ENCODE measurements at regions not wholly inside any gene's neighbourhood (a gene's known extent, or its start where the extent isn't known, plus 50 kb on each side); places are given as distances from the start of the nearest gene placed in this dataset.

DNA sequence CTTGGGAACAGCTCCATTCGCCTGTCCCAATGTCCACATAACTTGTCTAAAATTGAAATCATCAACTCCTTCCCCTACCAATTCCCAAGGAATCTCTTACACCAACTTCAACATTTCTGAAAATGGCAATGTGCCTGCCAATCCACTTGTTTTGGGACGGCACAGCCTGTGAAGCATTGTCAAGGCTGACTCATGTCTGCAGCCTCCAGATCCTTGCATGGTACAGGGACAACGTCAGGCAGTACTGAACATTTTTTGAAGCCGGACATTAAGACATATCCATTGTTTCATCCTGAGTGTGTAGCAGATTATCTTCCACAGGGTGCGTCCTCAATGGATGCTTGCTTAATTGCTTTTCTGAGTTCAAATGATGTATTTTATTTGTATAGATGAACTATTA, 794.1 kb downstream of the BCL11B start:
- Histone ChIP-seq H3K9ac (no peak overlapping the region), H3K9me3 (no peaks in the 10 kb centered on the region), H2AFZ (ENCODE audit: low read depth) (no peak overlapping the region), H3K4me3 (ENCODE audit: low read depth in 2 of 2, low read length in 1 of 2) (no peak overlapping the region), H3K36me3 (replicated peaks in 1 of 2; ENCODE audit: control insufficient read depth in 1 of 2, insufficient read depth in 2 of 2, low read length in 1 of 2) (no peaks in the 10 kb centered on the region), H3F3A (replicated peaks; ENCODE audit: insufficient read depth) (no peaks in the 10 kb centered on the region), H3K27me3 (ENCODE audit: insufficient read depth) (no peaks in the 10 kb centered on the region), H3K4me2 (no peak overlapping the region), H3K4me1 (ENCODE audit: control insufficient read depth in 1 of 2, insufficient read depth in 2 of 2, low read depth in 1 of 2, low read length in 1 of 2) (no peaks in the 10 kb centered on the region), H4K20me1 (ENCODE audit: insufficient read depth) (no peaks in the 10 kb centered on the region), H3K79me2 (ENCODE audit: insufficient read depth) (no peaks in the 10 kb centered on the region), H3K27ac (ENCODE audit: low read depth in 2 of 2, low read length in 1 of 2) (no peak overlapping the region), H3K9me2 (no peaks in the 10 kb centered on the region; the same call in 1 of the 2 replicates)
- no peak for DNase-seq
- TF ChIP-seq NFIC (IDR thresholded peaks at IDR 0.05; ENCODE audit: borderline replicate concordance), result no peak
- TF ChIP-seq, protein P1, sequence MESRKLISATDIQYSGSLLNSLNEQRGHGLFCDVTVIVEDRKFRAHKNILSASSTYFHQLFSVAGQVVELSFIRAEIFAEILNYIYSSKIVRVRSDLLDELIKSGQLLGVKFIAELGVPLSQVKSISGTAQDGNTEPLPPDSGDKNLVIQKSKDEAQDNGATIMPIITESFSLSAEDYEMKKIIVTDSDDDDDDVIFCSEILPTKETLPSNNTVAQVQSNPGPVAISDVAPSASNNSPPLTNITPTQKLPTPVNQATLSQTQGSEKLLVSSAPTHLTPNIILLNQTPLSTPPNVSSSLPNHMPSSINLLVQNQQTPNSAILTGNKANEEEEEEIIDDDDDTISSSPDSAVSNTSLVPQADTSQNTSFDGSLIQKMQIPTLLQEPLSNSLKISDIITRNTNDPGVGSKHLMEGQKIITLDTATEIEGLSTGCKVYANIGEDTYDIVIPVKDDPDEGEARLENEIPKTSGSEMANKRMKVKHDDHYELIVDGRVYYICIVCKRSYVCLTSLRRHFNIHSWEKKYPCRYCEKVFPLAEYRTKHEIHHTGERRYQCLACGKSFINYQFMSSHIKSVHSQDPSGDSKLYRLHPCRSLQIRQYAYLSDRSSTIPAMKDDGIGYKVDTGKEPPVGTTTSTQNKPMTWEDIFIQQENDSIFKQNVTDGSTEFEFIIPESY (IDR thresholded peaks at IDR 0.05; ENCODE audit: borderline replicate concordance, low read depth), result no peak
- TF ChIP-seq TAF1 (IDR thresholded peaks at IDR 0.05; ENCODE audit: borderline replicate concordance, low read depth, low read length), result no peak
- no peak for TF ChIP-seq CHD2 (IDR thresholded peaks at IDR 0.05; ENCODE audit: low read length, partially characterized antibody)
- TF ChIP-seq TEAD4 (IDR thresholded peaks at IDR 0.05; ENCODE audit: borderline replicate concordance, insufficient read depth), result no peak
- TF ChIP-seq, protein P2, sequence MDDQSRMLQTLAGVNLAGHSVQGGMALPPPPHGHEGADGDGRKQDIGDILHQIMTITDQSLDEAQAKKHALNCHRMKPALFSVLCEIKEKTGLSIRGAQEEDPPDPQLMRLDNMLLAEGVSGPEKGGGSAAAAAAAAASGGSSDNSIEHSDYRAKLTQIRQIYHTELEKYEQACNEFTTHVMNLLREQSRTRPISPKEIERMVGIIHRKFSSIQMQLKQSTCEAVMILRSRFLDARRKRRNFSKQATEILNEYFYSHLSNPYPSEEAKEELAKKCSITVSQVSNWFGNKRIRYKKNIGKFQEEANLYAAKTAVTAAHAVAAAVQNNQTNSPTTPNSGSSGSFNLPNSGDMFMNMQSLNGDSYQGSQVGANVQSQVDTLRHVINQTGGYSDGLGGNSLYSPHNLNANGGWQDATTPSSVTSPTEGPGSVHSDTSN (IDR thresholded peaks at IDR 0.05), result no peak
- TF ChIP-seq, protein P3, sequence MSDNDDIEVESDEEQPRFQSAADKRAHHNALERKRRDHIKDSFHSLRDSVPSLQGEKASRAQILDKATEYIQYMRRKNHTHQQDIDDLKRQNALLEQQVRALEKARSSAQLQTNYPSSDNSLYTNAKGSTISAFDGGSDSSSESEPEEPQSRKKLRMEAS (IDR thresholded peaks at IDR 0.05; ENCODE audit: low read depth), result no peak
- 1% methylated on average over 5 of the region's 5 CpGs for WGBS (ENCODE audit: low lambda C conversion rate)
- POLR2A ChIA-PET, result interaction anchor here (0.6 kb wide), 1 partner anchor 860 kb away, joined by 6 read pairs; no protein-coding TSS in a partner anchor
- CTCF ChIA-PET, result interaction anchor here (1.0 kb wide), 1 partner anchor 14 kb away, joined by 3 read pairs; no protein-coding TSS in a partner anchor

DNA sequence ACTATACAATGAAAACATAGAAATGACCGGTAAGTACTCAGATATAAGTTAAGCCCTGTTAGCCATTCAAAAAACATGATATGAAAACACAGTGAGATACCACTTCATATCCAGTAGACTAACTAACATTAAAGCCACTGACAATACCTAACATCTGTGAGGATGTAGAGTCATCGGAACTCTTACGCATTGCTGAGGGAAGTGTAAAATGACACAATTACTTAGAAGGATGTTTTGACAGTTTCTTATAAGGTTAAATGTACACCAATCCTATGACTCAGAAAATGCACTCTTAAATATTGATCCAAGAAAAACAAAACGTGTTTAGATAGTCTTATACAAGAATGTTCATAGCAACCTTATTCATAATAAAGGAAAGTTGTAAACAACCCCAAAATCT, 782.9 kb downstream of the BCL11B start:
- H3K9me3 ChIP-seq, result no peaks in the 10 kb centered on the region; the same call in 1 of the 2 replicates
- 48% methylated on average over 4 of the region's 4 CpGs for WGBS (ENCODE audit: low lambda C conversion rate)

More for the DNA sequence above, 782.9 kb downstream of the BCL11B start:
- POLR2A ChIA-PET, result no interaction called here
- no peaks in the 10 kb centered on the region for H3K27me3 ChIP-seq (ENCODE audit: insufficient read depth)
- no peaks in the 10 kb centered on the region for H3K4me1 ChIP-seq (ENCODE audit: control insufficient read depth in 1 of 2, insufficient read depth in 2 of 2, low read depth in 1 of 2, low read length in 1 of 2)
- H4K20me1 ChIP-seq (ENCODE audit: insufficient read depth), result no peaks in the 10 kb centered on the region
- H2AFZ ChIP-seq (ENCODE audit: low read depth), result no peak overlapping the region
- H3K4me3 ChIP-seq (ENCODE audit: low read depth in 2 of 2, low read length in 1 of 2), result no peak overlapping the region
- no peaks in the 10 kb centered on the region for H3K79me2 ChIP-seq (ENCODE audit: insufficient read depth)
- H3K9me2 ChIP-seq, result no peaks in the 10 kb centered on the region
- no peak for DNase-seq
- CTCF ChIA-PET, result no interaction called here
- no peaks in the 10 kb centered on the region for H3K36me3 ChIP-seq (replicated peaks in 1 of 2; ENCODE audit: control insufficient read depth in 1 of 2, insufficient read depth in 2 of 2, low read length in 1 of 2)
- no peak for TF ChIP-seq FOXM1 (IDR thresholded peaks at IDR 0.05; ENCODE audit: low read depth)
- TF ChIP-seq EP300 (IDR thresholded peaks at IDR 0.05; ENCODE audit: borderline replicate concordance in 1 of 2, low read depth in 1 of 2, low read length in 1 of 2), result no peak
- TF ChIP-seq, protein P1 (IDR thresholded peaks at IDR 0.05; ENCODE audit: borderline replicate concordance, low read depth), result no peak
- TF ChIP-seq GATA2 (CRISPR knock-in tag; IDR thresholded peaks at IDR 0.05), result no peak
- TF ChIP-seq YY1 (IDR thresholded peaks at IDR 0.05; ENCODE audit: low read depth), result no peak
- TF ChIP-seq, protein P4, sequence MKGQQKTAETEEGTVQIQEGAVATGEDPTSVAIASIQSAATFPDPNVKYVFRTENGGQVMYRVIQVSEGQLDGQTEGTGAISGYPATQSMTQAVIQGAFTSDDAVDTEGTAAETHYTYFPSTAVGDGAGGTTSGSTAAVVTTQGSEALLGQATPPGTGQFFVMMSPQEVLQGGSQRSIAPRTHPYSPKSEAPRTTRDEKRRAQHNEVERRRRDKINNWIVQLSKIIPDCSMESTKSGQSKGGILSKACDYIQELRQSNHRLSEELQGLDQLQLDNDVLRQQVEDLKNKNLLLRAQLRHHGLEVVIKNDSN (IDR thresholded peaks at IDR 0.05; ENCODE audit: borderline replicate concordance, low read depth), result no peak
- no peak for TF ChIP-seq TCF12 (IDR thresholded peaks at IDR 0.05)
- TF ChIP-seq NFIC (IDR thresholded peaks at IDR 0.05; ENCODE audit: borderline replicate concordance), result no peak
- TF ChIP-seq RFX5 (IDR thresholded peaks at IDR 0.05; ENCODE audit: low read length), result no peak
- no peak for TF ChIP-seq MXI1 (IDR thresholded peaks at IDR 0.05; ENCODE audit: low read depth, low read length)
- no peak overlapping the region for H3K27ac ChIP-seq (ENCODE audit: low read depth in 2 of 2, low read length in 1 of 2)
- H3K9ac ChIP-seq, result no peak overlapping the region
- H3F3A ChIP-seq (replicated peaks; ENCODE audit: insufficient read depth), result no peaks in the 10 kb centered on the region
- H3K4me2 ChIP-seq, result no peak overlapping the region

All from SK-N-SH (cell line).